B cell (primary cell): ENCODE measurements at regions not wholly inside any gene's neighbourhood (a gene's known extent, or its start where the extent isn't known, plus 50 kb on each side); places are given as distances from the start of the nearest gene placed in this dataset.

Source experiments
- ATAC-seq: fragments of 200-7000 bp; cut with Tn5 transposase; one replicate; pipeline ENCODE4 v1.10.0; 2021; ENCODE audit warnings: low read depth, mild to moderate bottlenecking, moderate number of reproducible peaks, moderate library complexity
- CTCF ChIA-PET: fragments of 350-600 bp; sonication (Branson Sonifier 250); formaldehyde crosslinking; loops from one replicate; lab custom pipeline; 2021; ENCODE audit warnings: antibody characterized with exemption, inconsistent platforms; lab: Charles Lee
- POLR2A ChIA-PET: fragments of 350-600 bp; sonication (Branson Sonifier 250); formaldehyde crosslinking; loops from one replicate; lab custom pipeline; 2021; ENCODE audit warnings: antibody characterized with exemption; lab: Charles Lee
- DNase-seq: peaks from one replicate; pipeline ENCODE4 v3.0.0; 2013
- H2AFZ ChIP-seq: 2 replicates; pipeline ENCODE4 v1.6.1; 2012; ENCODE audit warnings: mild to moderate bottlenecking, low read depth, low read length; ENCODE audit not compliant: insufficient read depth, poor library complexity, severe bottlenecking
- H3K27ac ChIP-seq, 2 donors: 1 replicate in 1 of 2; 2 replicates in 1 of 2; pipeline ENCODE4 v1.5.1; 2012 to 2013; ENCODE audit warnings: low read length in 2 of 2, mild to moderate bottlenecking in 2 of 2, moderate library complexity in 1 of 2
- H3K27me3 ChIP-seq, 4 experiments: fragments of 200-600 bp in 1 of 4; sonication (generic) in 1 of 4; replicated peaks in 1 of 4; 1 replicate in 2 of 4; 2 replicates in 2 of 4; pipeline versions ENCODE4 v1.6.1 to v1.7.0; 2013 to 2016; ENCODE audit warnings: low read length in 3 of 4, mild to moderate bottlenecking in 2 of 4, mixed read lengths in 1 of 4, moderate library complexity in 1 of 4; ENCODE audit not compliant: insufficient read depth in 4 of 4, control insufficient read depth in 3 of 4; ENCODE audit errors: control extremely low read depth in 1 of 4
- H3K36me3 ChIP-seq, 2 experiments: replicated peaks in 1 of 2; 1 replicate in 1 of 2; 2 replicates in 1 of 2; pipeline versions ENCODE4 v1.6.1 to v1.7.1; 2013; ENCODE audit warnings: low read length in 1 of 2; ENCODE audit not compliant: insufficient read depth in 2 of 2, control insufficient read depth in 1 of 2; ENCODE audit errors: control extremely low read depth in 1 of 2, extremely low read depth in 1 of 2
- H3K4me1 ChIP-seq, 2 donors: fragments of 200-600 bp in 1 of 2; sonication (generic) in 1 of 2; 1 replicate in 1 of 2; 2 replicates in 1 of 2; pipeline versions ENCODE4 v1.5.1 to v1.6.1; 2013 to 2017; ENCODE audit warnings: low read length in 2 of 2; ENCODE audit not compliant: control insufficient read depth in 2 of 2, insufficient read depth in 2 of 2
- H3K4me2 ChIP-seq: replicated peaks from 2 replicates; pipeline ENCODE3; 2012; ENCODE audit warnings: mild to moderate bottlenecking, low read depth, low read length; ENCODE audit not compliant: poor library complexity, severe bottlenecking
- H3K4me3 ChIP-seq, 5 experiments: fragments of 200-600 bp in 1 of 5; sonication (generic) in 1 of 5; 1 replicate in 3 of 5; 2 replicates in 2 of 5; pipeline versions ENCODE4 v1.5.1 to v1.7.0; 2011 to 2016; ENCODE audit warnings: low read length in 4 of 5, mild to moderate bottlenecking in 4 of 5, low read depth in 2 of 5, control low read depth in 1 of 5, moderate library complexity in 1 of 5; ENCODE audit not compliant: insufficient read depth in 1 of 5; ENCODE audit errors: control extremely low read depth in 1 of 5, extremely low read depth in 1 of 5
- H3K79me2 ChIP-seq: fragments of 200-600 bp; sonication (generic); one replicate; pipeline ENCODE4 v1.6.0; 2016; ENCODE audit warnings: low read length; ENCODE audit not compliant: control insufficient read depth, insufficient read depth
- H3K9ac ChIP-seq: fragments of 200-600 bp; sonication (generic); 2 replicates; pipeline ENCODE4 v1.6.1; 2017; ENCODE audit warnings: mild to moderate bottlenecking, low read length, moderate library complexity
- H3K9me3 ChIP-seq, 3 donors: one replicate each; pipeline versions ENCODE4 v1.6.1 to v1.7.1; 2013; ENCODE audit warnings: low read length in 2 of 3; ENCODE audit not compliant: control insufficient read depth in 2 of 3, insufficient read depth in 1 of 3; ENCODE audit errors: control extremely low read depth in 1 of 3
- H4K20me1 ChIP-seq: 2 replicates; pipeline ENCODE4 v1.6.0; 2012; ENCODE audit warnings: mild to moderate bottlenecking, low read length; ENCODE audit not compliant: insufficient read depth, control insufficient read depth, poor library complexity, severe bottlenecking
- H3K27ac Mint-ChIP-seq: one replicate; pipeline ENCODE4 v1.8.0; 2021; ENCODE audit warnings: mixed read lengths
- H3K27me3 Mint-ChIP-seq: one replicate; pipeline ENCODE4 v1.8.0; 2021; ENCODE audit warnings: mixed read lengths
- H3K4me1 Mint-ChIP-seq: one replicate; pipeline ENCODE4 v1.8.0; 2021; ENCODE audit warnings: mixed read lengths
- H3K4me3 Mint-ChIP-seq: one replicate; pipeline ENCODE4 v1.8.0; 2021; ENCODE audit warnings: mixed read lengths
- H3K9me3 Mint-ChIP-seq: one replicate; pipeline ENCODE4 v1.8.0; 2022; ENCODE audit warnings: mixed read lengths; ENCODE audit not compliant: insufficient read depth
- EZH2 ChIP-seq: IDR thresholded peaks from 2 replicates; pipeline ENCODE4 v1.6.1; 2012; ENCODE audit warnings: borderline replicate concordance, low read depth, mild to moderate bottlenecking, moderate library complexity, low read length; ENCODE audit not compliant: insufficient read depth, poor library complexity, severe bottlenecking
- WGBS: methylation state at CpG from one replicate; pipeline ENCODE4 v1.1.5; 2013; ENCODE audit warnings: missing lambda C conversion rate; ENCODE audit not compliant: insufficient coverage; 5-methylcytosine and 5-hydroxymethylcytosine counted together
- intact Hi-C: fragments of 100-400 bp; cut with micrococcal nuclease; formaldehyde crosslinking; loops from one replicate; pipeline ENCODE4 v1.10.0; 2022
- TF ChIP-seq, protein P1 (sequence below): fragments of 200-600 bp; IDR thresholded peaks from one replicate; pipeline ENCODE4 v1.8.0; 2022; ENCODE audit warnings: antibody characterized with exemption, mild to moderate bottlenecking

DNA sequence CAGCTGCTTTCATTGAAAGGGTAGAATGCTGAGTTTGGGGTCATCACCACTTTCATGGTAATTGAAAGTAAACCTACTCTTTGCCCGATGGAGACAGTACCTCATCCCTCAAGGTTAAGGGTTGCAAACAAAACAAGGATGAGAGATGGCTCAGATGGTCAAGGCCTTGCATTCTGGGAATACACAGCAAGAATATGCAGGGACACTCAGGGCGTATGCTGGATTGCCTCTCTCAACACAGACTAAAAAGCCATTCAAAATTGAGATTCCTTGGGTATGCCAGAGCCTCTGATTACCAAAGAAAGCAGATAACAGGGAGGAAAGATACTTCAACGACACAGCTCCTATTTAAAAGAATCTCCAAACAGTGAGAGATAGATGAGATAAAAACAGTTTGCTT is 310.4 kb downstream of the ARAP2 start:
- CTCF ChIA-PET: interaction anchor here (1.2 to 1.7 kb wide), 3 partner anchors 8 to 12 kb away, joined by 3 to 6 read pairs (median 5); no protein-coding TSS in a partner anchor
- no peak for TF ChIP-seq EZH2
- TF ChIP-seq, protein P1, sequence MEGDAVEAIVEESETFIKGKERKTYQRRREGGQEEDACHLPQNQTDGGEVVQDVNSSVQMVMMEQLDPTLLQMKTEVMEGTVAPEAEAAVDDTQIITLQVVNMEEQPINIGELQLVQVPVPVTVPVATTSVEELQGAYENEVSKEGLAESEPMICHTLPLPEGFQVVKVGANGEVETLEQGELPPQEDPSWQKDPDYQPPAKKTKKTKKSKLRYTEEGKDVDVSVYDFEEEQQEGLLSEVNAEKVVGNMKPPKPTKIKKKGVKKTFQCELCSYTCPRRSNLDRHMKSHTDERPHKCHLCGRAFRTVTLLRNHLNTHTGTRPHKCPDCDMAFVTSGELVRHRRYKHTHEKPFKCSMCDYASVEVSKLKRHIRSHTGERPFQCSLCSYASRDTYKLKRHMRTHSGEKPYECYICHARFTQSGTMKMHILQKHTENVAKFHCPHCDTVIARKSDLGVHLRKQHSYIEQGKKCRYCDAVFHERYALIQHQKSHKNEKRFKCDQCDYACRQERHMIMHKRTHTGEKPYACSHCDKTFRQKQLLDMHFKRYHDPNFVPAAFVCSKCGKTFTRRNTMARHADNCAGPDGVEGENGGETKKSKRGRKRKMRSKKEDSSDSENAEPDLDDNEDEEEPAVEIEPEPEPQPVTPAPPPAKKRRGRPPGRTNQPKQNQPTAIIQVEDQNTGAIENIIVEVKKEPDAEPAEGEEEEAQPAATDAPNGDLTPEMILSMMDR: no peak
- Histone ChIP-seq H2AFZ (no peak overlapping the region), H3K79me2 (no peaks in the 10 kb centered on the region), H3K27me3 (no peaks in the 10 kb centered on the region), H3K4me2 (no peak overlapping the region), H3K4me1 (no peaks in the 10 kb centered on the region), H3K9ac (no peak overlapping the region), H3K4me3 (no peak overlapping the region), H4K20me1 (no peaks in the 10 kb centered on the region), H3K9me3 (no peaks in the 10 kb centered on the region), H3K27ac (no peak overlapping the region), H3K36me3 (no peaks in the 10 kb centered on the region)
- H3K27ac Mint-ChIP-seq: no peak overlapping the region
- no peaks in the 10 kb centered on the region for H3K4me1 Mint-ChIP-seq
- H3K27me3 Mint-ChIP-seq: no peaks in the 10 kb centered on the region
- H3K4me3 Mint-ChIP-seq: no peak overlapping the region
- DNase-seq (no peak), ATAC-seq (no peak)
- intact Hi-C loops: no loop called here
- POLR2A ChIA-PET: no interaction called here
- WGBS: no CpG with 5 or more reads among the region's 3 CpGs
- H3K9me3 Mint-ChIP-seq: no peaks in the 10 kb centered on the region

DNA sequence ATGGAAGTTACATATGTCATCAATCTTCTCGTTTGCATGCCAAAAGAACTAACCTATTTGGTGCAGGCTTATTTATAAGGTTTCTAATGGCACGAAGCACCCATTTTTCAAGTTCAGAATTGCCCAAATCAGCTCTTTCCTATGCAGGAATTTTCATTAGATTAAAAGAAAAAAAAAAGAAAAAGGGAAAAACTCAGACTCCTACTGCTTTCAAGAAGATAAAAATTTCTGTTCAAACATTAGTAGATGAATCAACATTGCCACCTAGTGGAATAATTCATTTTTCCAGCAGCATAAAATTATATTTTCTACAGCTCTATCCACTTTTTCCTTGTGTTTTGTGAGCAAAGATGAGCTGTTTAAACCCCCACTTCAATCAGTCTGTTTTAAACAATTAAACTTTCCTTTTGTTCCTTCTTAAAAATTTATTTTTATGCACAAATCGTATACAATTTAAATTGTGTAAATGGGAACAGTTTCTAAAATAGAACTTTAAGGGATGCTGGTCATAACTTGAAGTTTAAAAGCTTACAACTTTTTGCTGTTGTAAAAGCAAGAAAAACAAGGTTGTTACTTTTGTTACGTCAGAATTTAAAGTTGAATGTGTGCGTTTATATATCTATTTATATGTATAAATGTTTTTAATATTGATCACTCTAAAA is 309.9 kb downstream of the ARAP2 start:
- no peak for TF ChIP-seq EZH2
- TF ChIP-seq, protein P1: peak; percentile 70
- CTCF ChIA-PET: interaction anchor here (0.6 to 1.7 kb wide), 6 partner anchors 9 to 465 kb away, joined by 3 to 6 read pairs (median 4); no protein-coding TSS in a partner anchor
- no peaks in the 10 kb centered on the region for H3K27me3 ChIP-seq
- no peak overlapping the region for H3K4me3 Mint-ChIP-seq
- no peak overlapping the region for H3K27ac ChIP-seq
- no peaks in the 10 kb centered on the region for H4K20me1 ChIP-seq
- no peak overlapping the region for H2AFZ ChIP-seq
- no peak overlapping the region for H3K4me2 ChIP-seq
- no peaks in the 10 kb centered on the region for H3K27me3 Mint-ChIP-seq
- H3K27ac Mint-ChIP-seq: no peak overlapping the region
- H3K9me3 ChIP-seq: no peaks in the 10 kb centered on the region
- no peak for ATAC-seq
- no peaks in the 10 kb centered on the region for H3K36me3 ChIP-seq
- no peaks in the 10 kb centered on the region for H3K4me1 Mint-ChIP-seq
- WGBS: no CpG with 5 or more reads among the region's 5 CpGs
- no peaks in the 10 kb centered on the region for H3K4me1 ChIP-seq
- peak; percentile 14 for DNase-seq
- H3K9me3 Mint-ChIP-seq: no peaks in the 10 kb centered on the region
- no peak overlapping the region for H3K9ac ChIP-seq
- intact Hi-C loops: no loop called here
- no peaks in the 10 kb centered on the region for H3K79me2 ChIP-seq
- H3K4me3 ChIP-seq: no peak overlapping the region
- POLR2A ChIA-PET: no interaction called here
